GM21447 (cell line): ENCODE measurements at regions not wholly inside any gene's neighbourhood (a gene's known extent, or its start where the extent isn't known, plus 50 kb on each side); places are given as distances from the start of the nearest gene placed in this dataset.

Source experiments
- ATAC-seq: cut with Tn5 transposase; IDR thresholded peaks from one replicate; pipeline ENCODE4 v1.9.1; 2021; ENCODE audit not compliant: unreplicated experiment

DNA sequence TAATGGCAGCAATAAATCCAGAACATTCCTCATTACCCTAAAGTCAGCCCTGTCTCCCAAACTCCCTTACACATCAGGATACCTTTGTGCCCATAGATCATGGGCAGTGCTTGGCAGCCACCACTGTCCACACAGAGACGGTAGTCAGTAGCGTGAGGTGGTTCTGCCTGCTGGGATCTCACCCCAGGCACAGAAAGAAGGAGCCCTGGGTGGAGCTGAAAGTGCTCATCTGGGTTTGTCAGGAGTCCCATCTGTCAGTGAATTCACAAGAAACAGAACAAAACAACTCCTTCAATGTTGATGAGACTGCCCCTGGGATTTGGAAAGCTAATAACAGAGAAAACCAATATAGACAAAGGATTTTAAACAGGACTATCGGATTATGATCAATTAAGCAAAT is 90.2 kb upstream of the PRSS58 start:
- no peak for ATAC-seq

DNA sequence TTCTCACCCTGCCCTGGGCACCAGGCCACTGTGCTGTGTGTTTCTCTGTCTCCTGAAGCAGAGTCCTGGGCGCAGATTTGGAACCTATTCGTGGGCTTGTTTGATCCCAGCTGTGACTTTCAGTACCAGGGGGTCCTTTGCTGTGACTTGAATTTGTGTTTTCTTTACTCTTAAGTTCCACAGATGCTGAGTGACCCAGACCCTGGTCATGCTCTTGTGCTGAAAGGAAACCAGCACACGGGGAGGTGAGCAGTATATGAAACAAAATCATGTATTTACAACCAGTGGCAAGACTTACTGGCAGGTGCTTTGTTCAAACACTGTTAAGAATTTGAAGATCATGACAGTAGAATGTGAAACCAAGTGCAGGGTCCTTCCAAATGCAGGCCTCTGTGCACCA is 89.2 kb upstream of the PRSS58 start:
- no peak for ATAC-seq

DNA sequence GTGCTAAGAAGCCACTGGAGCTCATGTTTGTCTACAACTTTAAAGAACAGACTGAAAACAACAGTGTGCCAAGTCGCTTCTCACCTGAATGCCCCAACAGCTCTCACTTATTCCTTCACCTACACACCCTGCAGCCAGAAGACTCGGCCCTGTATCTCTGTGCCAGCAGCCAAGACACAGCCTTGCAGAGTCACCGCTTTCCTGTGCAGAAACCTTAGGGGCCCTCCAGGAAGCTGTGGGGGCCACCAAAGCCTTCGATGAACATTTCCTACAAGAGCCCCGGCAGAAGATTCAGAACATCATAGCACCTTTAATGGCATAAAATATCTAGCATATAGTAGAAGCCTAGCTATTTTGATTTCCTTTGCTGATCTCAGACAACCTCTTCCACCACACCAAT is 88.0 kb upstream of the PRSS58 start:
- no peak for ATAC-seq

- no peak for ATAC-seq
Measured at GRCh38 chr7:142338633-142339501, 81.0 kb upstream of the PRSS58 start.

- ATAC-seq, result no peak
Measured at GRCh38 chr7:142337054-142338001, 79.5 kb upstream of the PRSS58 start.

DNA sequence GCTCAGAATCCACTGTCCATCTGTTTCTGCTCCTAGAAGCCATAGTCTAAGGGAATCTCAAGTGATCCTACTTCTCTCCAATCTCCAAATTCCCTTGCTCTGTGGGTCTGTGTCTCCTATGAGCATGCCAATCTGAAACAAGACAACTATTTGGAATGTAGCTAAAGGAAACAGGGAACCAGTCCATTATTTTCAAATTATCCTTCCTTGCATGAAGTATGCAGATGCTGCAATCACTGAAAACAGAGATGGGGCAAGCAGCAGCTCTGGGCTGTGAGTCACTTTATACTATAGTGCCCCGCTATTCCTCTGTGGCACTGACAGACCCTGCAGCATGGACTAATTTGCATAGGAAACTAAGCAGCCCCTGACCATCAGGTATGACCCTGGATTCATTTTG is 76.9 kb upstream of the PRSS58 start:
- no peak for ATAC-seq

DNA sequence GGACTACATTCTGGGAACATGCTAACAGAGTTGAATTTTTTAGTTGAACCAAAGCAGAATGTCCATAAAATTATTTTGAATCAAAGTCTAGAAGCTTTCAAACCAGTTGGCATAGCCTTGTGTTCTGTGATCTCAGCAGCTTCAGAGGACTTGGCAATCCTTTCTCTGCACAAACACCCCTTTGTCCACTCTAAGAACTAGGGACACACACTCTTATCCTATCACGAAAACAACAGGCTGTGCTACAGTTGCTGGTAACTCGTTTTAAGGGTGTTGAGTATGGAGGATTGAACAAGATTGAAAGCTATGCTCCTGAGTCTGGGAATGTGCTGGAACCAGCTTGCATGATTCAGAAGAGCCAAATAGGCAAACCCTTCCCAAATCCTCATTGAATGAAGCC is 76.4 kb upstream of the PRSS58 start:
- no peak for ATAC-seq

- no peak for ATAC-seq
Measured at GRCh38 chr7:142332421-142332820, 74.6 kb upstream of the PRSS58 start.

DNA sequence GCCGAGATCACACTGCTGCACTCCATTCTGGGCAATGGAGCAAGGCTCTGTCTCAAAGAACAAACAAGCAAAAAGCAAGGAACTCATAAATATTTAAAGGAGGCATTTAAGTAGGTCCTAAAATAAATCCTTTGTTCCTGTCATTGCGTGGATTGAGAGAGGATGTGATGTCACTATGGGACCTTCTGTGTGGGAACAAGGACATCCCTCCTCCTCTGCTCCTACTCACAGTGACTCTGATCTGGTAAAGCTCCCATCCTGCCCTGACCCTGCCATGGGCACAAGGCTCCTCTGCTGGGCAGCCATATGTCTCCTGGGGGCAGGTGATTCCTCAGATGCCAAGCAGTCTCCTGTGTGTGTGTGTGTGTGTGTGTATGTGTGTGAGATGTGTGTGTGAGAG is 74.1 kb upstream of the PRSS58 start:
- ATAC-seq, result no peak

DNA sequence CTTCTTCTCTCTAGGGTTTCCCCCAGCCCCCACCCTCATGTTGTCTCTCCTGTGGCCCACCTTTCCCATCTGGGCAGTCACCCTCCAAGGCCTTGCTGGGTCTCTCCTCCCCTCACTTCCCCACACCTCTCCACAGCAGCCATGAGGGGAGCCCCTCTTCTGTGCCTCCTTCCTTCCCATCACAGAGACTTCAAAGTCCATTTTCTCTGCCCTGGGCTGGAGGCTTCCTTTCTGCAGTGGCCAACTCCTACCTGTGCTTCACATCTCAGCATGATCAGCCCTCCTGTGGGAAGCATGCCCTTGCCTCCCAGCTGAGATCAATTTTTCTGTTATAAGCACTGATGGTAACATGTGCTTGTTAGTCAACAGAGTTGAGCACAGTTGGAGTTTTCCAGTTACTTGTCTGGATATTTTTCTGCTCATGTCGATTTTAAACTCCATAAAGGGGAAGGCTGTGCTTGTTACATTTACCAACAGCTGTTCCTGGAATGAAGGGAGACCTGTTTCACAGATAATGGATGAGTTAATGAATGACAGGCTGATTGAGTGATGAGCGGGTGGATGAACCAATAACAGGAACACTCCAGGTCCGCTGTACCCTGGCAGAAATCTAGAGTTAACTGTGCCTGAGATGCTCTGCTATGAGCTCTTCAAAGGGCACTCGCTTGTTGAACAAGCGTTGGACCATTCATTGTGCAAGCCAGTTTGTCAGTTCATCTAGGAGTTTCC is 71.4 kb upstream of the PRSS58 start:
- ATAC-seq, result no peak

- ATAC-seq, result no peak
Measured at GRCh38 chr7:142328551-142328950, 70.7 kb upstream of the PRSS58 start.

GRCh38 chr7:142327628-142328405 is 70.0 kb upstream of the PRSS58 start:
- no peak for ATAC-seq

DNA sequence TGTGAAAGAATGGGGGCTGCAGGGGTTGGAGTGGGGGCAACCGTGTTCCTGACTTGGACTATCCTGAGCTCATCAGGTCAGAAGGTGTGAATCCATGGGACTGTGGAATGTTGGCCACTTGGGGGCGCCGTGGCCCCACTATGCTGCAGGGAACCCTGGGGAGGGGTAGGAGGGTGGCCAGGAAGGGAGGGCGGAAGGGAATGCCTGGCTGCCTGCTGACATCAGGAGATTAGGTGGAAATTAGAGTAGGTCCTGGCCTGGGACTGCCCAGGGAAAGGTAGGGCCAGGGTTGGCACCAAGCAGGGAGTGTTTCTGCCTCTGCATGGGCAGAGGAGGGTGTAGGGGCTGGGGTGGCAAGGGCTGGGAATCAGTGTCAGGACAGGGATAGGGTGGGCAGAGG is 65.8 kb upstream of the PRSS58 start:
- ATAC-seq, result no peak

DNA sequence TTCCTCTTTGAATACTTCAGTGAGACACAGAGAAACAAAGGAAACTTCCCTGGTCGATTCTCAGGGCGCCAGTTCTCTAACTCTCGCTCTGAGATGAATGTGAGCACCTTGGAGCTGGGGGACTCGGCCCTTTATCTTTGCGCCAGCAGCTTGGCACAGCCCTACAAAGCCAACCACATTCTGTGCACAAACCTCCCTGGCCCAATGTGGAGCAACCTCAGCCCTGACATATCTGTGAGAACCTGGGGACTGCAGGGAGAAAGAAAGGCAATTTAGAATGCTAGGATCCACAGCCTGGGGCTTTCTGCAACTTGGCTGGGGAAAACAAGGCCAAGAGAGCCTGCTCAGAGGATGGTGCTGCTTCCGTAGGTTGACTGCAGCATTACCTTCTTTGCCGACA is 63.5 kb upstream of the PRSS58 start:
- ATAC-seq, result no peak

GRCh38 chr7:142320883-142321282 is 63.0 kb upstream of the PRSS58 start:
- no peak for ATAC-seq

DNA sequence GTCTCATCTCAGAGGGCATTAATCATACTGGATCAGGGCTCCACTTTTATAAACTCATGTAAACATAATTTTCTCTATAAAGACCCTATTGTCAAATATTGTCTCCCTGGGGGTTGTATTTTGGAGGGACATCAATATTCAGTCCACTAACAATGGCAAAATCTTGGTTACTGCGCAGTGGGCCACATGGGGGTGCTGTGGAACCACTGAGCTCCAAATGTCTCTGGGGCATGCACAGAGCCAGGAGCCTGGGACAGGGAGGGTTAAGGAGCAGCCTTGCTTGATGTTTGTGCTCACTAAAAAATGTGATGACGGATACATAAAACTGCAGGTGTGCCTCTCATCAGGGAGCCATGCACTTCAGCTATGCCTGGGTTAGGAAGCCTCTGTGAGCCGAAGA is 62.1 kb upstream of the PRSS58 start:
- ATAC-seq, result no peak

- ATAC-seq, result no peak
Measured at GRCh38 chr7:142314281-142314680, 56.4 kb upstream of the PRSS58 start.

GRCh38 chr7:142313528-142313927 is 55.7 kb upstream of the PRSS58 start:
- no peak for ATAC-seq

- no peak for ATAC-seq
Measured at GRCh38 chr7:142311876-142312275, 54.0 kb upstream of the PRSS58 start.

- no peak for ATAC-seq
Measured at GRCh38 chr7:142308918-142309317, 51.1 kb upstream of the PRSS58 start.

DNA sequence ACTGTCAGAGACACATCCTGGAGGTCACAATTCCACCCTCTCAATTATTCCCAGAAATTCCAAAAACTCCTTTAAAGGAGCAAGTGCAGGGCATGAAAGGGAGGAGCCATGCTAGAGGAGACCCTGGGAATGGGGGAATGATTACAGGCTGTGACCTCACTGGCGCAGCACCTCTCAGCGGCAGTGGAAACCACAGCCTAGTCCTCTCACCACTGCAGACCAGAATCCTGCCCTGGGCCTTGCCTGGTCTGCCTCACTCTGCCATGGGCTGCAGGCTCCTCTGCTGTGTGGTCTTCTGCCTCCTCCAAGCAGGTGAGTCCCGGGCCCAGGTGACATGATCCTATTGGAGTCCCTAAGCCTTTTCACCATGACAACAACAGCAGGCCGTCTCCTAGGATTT is 50.5 kb upstream of the PRSS58 start:
- no peak for ATAC-seq
